ENCODE measurements at regions not wholly inside any gene's neighbourhood (a gene's known extent, or its start where the extent isn't known, plus 50 kb on each side); places are given as distances from the start of the nearest gene placed in this dataset.

DNA sequence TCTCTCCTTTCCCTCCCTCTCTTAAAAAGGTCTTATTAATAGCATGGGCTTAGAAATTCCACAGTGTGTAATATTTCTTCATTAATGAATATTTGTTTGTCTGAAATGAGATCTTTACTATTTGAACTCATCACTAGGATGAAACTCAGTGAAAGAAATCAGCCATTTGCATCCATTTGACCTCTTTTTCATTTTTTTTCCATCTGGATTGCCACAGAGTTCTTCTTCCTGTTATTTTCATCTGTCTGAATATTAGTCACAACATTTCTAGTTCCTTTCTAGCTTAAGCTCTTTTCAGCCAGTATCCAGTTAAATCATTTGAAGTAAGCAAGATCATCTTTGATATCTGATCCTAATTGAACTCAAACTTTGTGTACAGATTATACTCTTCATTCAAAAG lies 69.2 kb upstream of the PLS3 start:
- BruUV-seq (replicated peaks): no TSS peak
- DNase-seq (ENCODE audit: low read depth, low spot score) (no peak), ATAC-seq (no peak)
- TF ChIP-seq SIN3A (IDR thresholded peaks at IDR 0.05; ENCODE audit: borderline replicate concordance, insufficient read depth, low read depth, low read length): no peak
- TF ChIP-seq, protein P1, sequence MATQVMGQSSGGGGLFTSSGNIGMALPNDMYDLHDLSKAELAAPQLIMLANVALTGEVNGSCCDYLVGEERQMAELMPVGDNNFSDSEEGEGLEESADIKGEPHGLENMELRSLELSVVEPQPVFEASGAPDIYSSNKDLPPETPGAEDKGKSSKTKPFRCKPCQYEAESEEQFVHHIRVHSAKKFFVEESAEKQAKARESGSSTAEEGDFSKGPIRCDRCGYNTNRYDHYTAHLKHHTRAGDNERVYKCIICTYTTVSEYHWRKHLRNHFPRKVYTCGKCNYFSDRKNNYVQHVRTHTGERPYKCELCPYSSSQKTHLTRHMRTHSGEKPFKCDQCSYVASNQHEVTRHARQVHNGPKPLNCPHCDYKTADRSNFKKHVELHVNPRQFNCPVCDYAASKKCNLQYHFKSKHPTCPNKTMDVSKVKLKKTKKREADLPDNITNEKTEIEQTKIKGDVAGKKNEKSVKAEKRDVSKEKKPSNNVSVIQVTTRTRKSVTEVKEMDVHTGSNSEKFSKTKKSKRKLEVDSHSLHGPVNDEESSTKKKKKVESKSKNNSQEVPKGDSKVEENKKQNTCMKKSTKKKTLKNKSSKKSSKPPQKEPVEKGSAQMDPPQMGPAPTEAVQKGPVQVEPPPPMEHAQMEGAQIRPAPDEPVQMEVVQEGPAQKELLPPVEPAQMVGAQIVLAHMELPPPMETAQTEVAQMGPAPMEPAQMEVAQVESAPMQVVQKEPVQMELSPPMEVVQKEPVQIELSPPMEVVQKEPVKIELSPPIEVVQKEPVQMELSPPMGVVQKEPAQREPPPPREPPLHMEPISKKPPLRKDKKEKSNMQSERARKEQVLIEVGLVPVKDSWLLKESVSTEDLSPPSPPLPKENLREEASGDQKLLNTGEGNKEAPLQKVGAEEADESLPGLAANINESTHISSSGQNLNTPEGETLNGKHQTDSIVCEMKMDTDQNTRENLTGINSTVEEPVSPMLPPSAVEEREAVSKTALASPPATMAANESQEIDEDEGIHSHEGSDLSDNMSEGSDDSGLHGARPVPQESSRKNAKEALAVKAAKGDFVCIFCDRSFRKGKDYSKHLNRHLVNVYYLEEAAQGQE (IDR thresholded peaks at IDR 0.05; ENCODE audit: insufficient read depth in 1 of 2, low read depth in 2 of 2, low read length in 1 of 2): no peak
- TF ChIP-seq, protein P2, sequence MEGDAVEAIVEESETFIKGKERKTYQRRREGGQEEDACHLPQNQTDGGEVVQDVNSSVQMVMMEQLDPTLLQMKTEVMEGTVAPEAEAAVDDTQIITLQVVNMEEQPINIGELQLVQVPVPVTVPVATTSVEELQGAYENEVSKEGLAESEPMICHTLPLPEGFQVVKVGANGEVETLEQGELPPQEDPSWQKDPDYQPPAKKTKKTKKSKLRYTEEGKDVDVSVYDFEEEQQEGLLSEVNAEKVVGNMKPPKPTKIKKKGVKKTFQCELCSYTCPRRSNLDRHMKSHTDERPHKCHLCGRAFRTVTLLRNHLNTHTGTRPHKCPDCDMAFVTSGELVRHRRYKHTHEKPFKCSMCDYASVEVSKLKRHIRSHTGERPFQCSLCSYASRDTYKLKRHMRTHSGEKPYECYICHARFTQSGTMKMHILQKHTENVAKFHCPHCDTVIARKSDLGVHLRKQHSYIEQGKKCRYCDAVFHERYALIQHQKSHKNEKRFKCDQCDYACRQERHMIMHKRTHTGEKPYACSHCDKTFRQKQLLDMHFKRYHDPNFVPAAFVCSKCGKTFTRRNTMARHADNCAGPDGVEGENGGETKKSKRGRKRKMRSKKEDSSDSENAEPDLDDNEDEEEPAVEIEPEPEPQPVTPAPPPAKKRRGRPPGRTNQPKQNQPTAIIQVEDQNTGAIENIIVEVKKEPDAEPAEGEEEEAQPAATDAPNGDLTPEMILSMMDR (IDR thresholded peaks at IDR 0.05): no peak
- TF ChIP-seq TCF7L2 (IDR thresholded peaks at IDR 0.05; ENCODE audit: low read depth, low read length): no peak
- no peak for TF ChIP-seq POLR2AphosphoS5 (IDR thresholded peaks at IDR 0.05; ENCODE audit: low read depth, low read length)
- intact Hi-C loops (cut with micrococcal nuclease; ENCODE audit: unreplicated experiment): no loop called here
- Histone ChIP-seq H3K9me3 (ENCODE audit: control insufficient read depth, insufficient read depth, low read depth, low read length) (no peaks in the 10 kb centered on the region), H3K4me3 (ENCODE audit: low read depth in 2 of 2, low read length in 2 of 2) (no peak overlapping the region), H3K27me3 (ENCODE audit: control insufficient read depth, insufficient read depth, low read length) (peaks cover 4% of the 10 kb centered on the region; the same call in 1 of the 2 replicates), H3K36me3 (ENCODE audit: control insufficient read depth, insufficient read depth, low read length) (no peaks in the 10 kb centered on the region), H3K27ac (ENCODE audit: low read length) (no peak overlapping the region), H3K4me1 (ENCODE audit: control insufficient read depth, insufficient read depth, low read length) (no peaks in the 10 kb centered on the region)
- in situ Hi-C loops (cut with HindIII; ENCODE audit: low pct_unique_long_range_greater_than_20kb, low sequenced_read_pairs): no loop called here
- POLR2A ChIA-PET: no interaction called here
- CTCF ChIA-PET: no interaction called here

DNA sequence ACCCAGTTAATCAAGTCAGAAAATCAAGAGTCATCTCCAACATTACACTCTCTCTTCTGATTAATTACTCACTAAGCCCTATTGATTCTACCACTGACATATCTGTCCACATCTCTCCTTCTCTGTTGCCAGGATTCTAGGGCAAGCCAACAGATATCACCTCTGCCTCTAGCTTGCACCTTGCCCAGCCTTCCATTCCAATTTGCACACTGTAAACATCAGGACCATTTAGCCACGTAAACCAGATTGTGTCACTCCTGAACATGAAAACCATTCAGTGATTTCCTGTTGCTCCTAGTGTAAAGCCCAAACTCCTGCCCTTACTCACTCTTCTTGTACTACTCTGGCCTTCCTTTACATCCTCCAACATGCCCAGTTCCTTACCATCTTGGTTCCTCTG lies 68.0 kb upstream of the PLS3 start:
- no peak for DNase-seq (ENCODE audit: low read depth, low spot score)
- CTCF ChIA-PET: no interaction called here
- Histone ChIP-seq H3K4me1 (ENCODE audit: control insufficient read depth, insufficient read depth, low read length) (no peaks in the 10 kb centered on the region), H3K4me3 (ENCODE audit: low read depth in 2 of 2, low read length in 2 of 2) (no peak overlapping the region), H3K36me3 (ENCODE audit: control insufficient read depth, insufficient read depth, low read length) (no peaks in the 10 kb centered on the region), H3K27ac (ENCODE audit: low read length) (no peak overlapping the region), H3K27me3 (ENCODE audit: control insufficient read depth, insufficient read depth, low read length) (peaks cover 4% of the 10 kb centered on the region; the same call in 1 of the 2 replicates), H3K9me3 (ENCODE audit: control insufficient read depth, insufficient read depth, low read depth, low read length) (no peaks in the 10 kb centered on the region)
- intact Hi-C loops (cut with micrococcal nuclease; ENCODE audit: unreplicated experiment) (no loop called here), in situ Hi-C loops (cut with HindIII; ENCODE audit: low pct_unique_long_range_greater_than_20kb, low sequenced_read_pairs) (no loop called here)
- no peak for ATAC-seq
- no TSS peak for BruUV-seq (replicated peaks)
- TF ChIP-seq SIN3A (IDR thresholded peaks at IDR 0.05; ENCODE audit: borderline replicate concordance, insufficient read depth, low read depth, low read length) (no peak), POLR2AphosphoS5 (IDR thresholded peaks at IDR 0.05; ENCODE audit: low read depth, low read length) (no peak), TCF7L2 (IDR thresholded peaks at IDR 0.05; ENCODE audit: low read depth, low read length) (no peak)
- TF ChIP-seq, protein P1 (IDR thresholded peaks at IDR 0.05; ENCODE audit: insufficient read depth in 1 of 2, low read depth in 2 of 2, low read length in 1 of 2): no peak
- TF ChIP-seq, protein P2 (IDR thresholded peaks at IDR 0.05): no peak
- POLR2A ChIA-PET: no interaction called here
